Coronary artery (tissue), 2 donors: ENCODE measurements at regions not wholly inside any gene's neighbourhood (a gene's known extent, or its start where the extent isn't known, plus 50 kb on each side); places are given as distances from the start of the nearest gene placed in this dataset.

ENCODE experiments used
- DNase-seq: peaks from one replicate; pipeline ENCODE4 v3.0.0-alpha.2; 2017; ENCODE audit warnings: low spot score
- H3K27ac ChIP-seq, 2 donors: fragments of 200-600 bp; sonication (generic); one replicate each; pipeline ENCODE4 v1.5.1; 2016 to 2019
- H3K4me3 ChIP-seq: fragments of 200-600 bp; sonication (generic); 2 replicates; pipeline ENCODE4 v1.5.1; 2016; ENCODE audit warnings: mild to moderate bottlenecking, moderate library complexity
- TF ChIP-seq, protein P1 (sequence below): fragments of 200-600 bp; sonication (generic); IDR thresholded peaks from one replicate; pipeline ENCODE4 v1.5.1; 2019; ENCODE audit warnings: antibody characterized with exemption

DNA sequence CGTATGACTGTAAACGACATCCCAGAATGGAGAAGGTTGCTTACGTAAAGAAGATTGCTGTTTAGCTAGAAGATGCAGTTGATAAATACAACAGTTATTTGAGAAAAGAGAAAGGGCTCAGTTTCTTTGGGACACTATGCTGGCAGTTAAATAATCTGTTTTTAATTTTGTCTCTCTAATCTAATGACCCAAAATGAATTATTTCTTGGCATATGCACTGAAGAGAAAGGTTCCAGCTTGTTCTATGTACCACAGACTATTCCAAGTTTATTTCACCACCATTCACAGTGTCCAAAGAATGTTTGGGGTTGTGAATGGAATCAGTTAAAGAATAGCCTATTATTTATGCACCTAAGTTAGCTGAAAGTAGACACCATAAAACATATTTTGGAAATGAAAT is 449.9 kb downstream of the RNF144B start:
- H3K4me3 ChIP-seq: no peak overlapping the region
- no peak overlapping the region for H3K27ac ChIP-seq
- DNase-seq: no peak
- TF ChIP-seq, protein P1, sequence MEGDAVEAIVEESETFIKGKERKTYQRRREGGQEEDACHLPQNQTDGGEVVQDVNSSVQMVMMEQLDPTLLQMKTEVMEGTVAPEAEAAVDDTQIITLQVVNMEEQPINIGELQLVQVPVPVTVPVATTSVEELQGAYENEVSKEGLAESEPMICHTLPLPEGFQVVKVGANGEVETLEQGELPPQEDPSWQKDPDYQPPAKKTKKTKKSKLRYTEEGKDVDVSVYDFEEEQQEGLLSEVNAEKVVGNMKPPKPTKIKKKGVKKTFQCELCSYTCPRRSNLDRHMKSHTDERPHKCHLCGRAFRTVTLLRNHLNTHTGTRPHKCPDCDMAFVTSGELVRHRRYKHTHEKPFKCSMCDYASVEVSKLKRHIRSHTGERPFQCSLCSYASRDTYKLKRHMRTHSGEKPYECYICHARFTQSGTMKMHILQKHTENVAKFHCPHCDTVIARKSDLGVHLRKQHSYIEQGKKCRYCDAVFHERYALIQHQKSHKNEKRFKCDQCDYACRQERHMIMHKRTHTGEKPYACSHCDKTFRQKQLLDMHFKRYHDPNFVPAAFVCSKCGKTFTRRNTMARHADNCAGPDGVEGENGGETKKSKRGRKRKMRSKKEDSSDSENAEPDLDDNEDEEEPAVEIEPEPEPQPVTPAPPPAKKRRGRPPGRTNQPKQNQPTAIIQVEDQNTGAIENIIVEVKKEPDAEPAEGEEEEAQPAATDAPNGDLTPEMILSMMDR: no peak

DNA sequence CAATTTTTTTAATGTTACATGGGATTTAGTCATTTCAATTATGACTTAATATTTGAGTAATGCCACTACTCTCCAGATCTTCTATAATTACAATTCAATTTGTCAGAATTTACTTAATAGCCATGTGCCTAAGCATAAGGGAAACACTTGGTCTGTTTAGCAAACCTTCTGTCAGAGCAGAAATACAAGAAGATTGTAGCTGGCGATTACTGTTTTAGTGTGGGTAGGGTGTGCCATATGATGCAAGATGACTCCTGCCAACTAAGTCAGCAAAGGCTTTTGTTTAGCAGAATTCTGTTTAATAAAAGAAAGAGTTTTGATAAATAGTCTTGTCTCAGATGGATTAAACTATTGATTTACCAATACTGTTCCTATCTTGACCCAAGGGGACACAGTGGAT is 455.4 kb downstream of the RNF144B start:
- no peak overlapping the region for H3K4me3 ChIP-seq
- no peak for DNase-seq
- TF ChIP-seq, protein P1: no peak
- H3K27ac ChIP-seq: no peak overlapping the region

GRCh38 chr6:18845896-18846295 is 458.7 kb downstream of the RNF144B start:
- Histone ChIP-seq H3K4me3 (no peak overlapping the region), H3K27ac (no peak overlapping the region)
- TF ChIP-seq, protein P1: no peak
- DNase-seq: no peak

DNA sequence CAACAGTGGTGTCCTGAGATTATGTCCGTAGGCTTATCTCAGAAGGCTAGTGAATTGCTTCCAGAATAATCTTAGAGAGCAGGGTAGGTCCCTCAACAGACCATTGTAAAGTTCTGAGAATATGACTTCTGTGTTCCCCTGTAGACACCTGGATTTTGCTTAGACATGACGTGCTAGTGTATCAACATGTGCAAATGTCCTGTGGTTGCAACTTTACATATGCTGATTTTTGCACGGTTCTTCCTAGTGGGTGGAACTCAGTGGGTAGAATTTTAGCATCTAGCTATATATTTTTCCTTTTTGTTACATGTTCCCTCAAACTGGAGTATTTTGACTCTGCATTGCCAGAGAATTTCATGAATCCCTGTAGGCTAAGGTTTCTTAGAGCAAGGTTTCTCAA is 459.2 kb downstream of the RNF144B start:
- TF ChIP-seq, protein P1: no peak
- Histone ChIP-seq H3K27ac (no peak overlapping the region), H3K4me3 (no peak overlapping the region)
- no peak for DNase-seq

GRCh38 chr6:18861204-18861603 is 474.1 kb downstream of the RNF144B start:
- no peak for DNase-seq
- no peak overlapping the region for H3K4me3 ChIP-seq
- H3K27ac ChIP-seq: no peak overlapping the region
- TF ChIP-seq, protein P1: no peak

DNA sequence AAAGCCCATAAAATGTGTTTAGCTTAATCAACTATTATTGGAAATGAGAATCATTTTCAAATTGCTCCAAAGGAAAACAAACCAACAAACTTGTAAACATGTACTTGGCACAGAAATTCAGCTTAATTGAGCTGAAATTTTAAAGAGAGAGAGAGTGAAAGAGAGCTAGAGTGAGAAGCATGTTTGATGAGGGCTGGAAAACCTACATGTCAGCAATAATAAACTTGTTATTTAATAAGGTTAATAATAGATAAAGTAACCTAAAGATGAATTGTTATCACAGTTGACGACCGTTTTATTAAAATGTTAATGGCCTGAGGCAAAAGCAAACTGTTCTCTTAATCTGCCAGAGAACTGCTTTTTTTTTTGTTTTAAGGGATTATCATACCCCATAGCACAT is 496.1 kb downstream of the RNF144B start:
- H3K4me3 ChIP-seq: no peak overlapping the region
- DNase-seq: no peak
- H3K27ac ChIP-seq: no peak overlapping the region
- TF ChIP-seq, protein P1: no peak

DNA sequence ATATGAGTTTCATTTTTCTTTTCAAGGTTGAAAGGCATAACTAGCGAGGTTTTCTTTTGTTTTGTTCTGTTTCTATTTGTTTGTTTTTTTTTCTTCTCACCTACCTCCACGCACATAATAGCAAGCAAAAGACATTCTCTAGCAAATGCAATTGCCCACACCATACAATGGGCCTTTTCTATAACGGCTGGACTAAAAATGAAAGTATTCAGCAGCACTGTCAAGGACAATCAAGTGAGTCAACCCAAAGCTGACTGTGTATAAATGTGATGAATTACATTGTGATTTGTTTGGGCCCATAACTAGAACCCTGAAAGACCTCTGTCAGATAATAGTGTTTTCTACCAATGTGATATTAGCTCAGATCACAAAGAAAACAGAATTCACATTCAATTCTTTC is 496.7 kb downstream of the RNF144B start:
- DNase-seq: no peak
- no peak overlapping the region for H3K27ac ChIP-seq
- TF ChIP-seq, protein P1: no peak
- H3K4me3 ChIP-seq: no peak overlapping the region
